Muscle of leg (tissue), 3 donors: ENCODE measurements at regions not wholly inside any gene's neighbourhood (a gene's known extent, or its start where the extent isn't known, plus 50 kb on each side); places are given as distances from the start of the nearest gene placed in this dataset.
A peak's percentile ranks its signal among the peaks of the same experiment; 100 is the strongest.

Source experiments
- DNase-seq: peaks from one replicate; pipeline ENCODE4 v3.0.0; 2013
- H3K27ac ChIP-seq: one replicate; pipeline ENCODE4 v1.5.1; 2013; ENCODE audit warnings: mild to moderate bottlenecking, low read length, control low read depth
- H3K27me3 ChIP-seq: one replicate; pipeline ENCODE4 v1.6.1; 2013; ENCODE audit warnings: low read length; ENCODE audit not compliant: control insufficient read depth, insufficient read depth
- H3K36me3 ChIP-seq: one replicate; pipeline ENCODE4 v1.6.1; 2013; ENCODE audit warnings: low read length; ENCODE audit not compliant: control insufficient read depth, insufficient read depth
- H3K4me1 ChIP-seq: one replicate; pipeline ENCODE4 v1.6.1; 2013; ENCODE audit warnings: low read length; ENCODE audit not compliant: control insufficient read depth, insufficient read depth
- H3K4me3 ChIP-seq: one replicate; pipeline ENCODE4 v1.5.1; 2013; ENCODE audit warnings: low read length, control low read depth
- H3K9me3 ChIP-seq: replicated peaks from 2 replicates; pipeline ENCODE4 v1.6.1; 2013; ENCODE audit warnings: low read depth, low read length; ENCODE audit not compliant: control insufficient read depth
- WGBS: methylation state at CpG from one replicate; pipeline ENCODE4 v1.1.5; 2013; ENCODE audit warnings: missing lambda C conversion rate; ENCODE audit not compliant: insufficient coverage; 5-methylcytosine and 5-hydroxymethylcytosine counted together

- no peak for DNase-seq
- no CpG with 5 or more reads among the region's 1 CpG for WGBS
- Histone ChIP-seq H3K9me3 (no peaks in the 10 kb centered on the region), H3K4me1 (no peaks in the 10 kb centered on the region), H3K27me3 (peaks cover 4% of the 10 kb centered on the region), H3K27ac (no peak overlapping the region), H3K36me3 (no peaks in the 10 kb centered on the region), H3K4me3 (no peak overlapping the region)
Observed at GRCh38 chr5:42900734-42901133, 89.0 kb upstream of the SELENOP start.

- H3K27me3 ChIP-seq = no peaks in the 10 kb centered on the region
- no peaks in the 10 kb centered on the region for H3K9me3 ChIP-seq
- DNase-seq = no peak
- no peak overlapping the region for H3K27ac ChIP-seq
- no peaks in the 10 kb centered on the region for H3K36me3 ChIP-seq
- H3K4me1 ChIP-seq = no peaks in the 10 kb centered on the region
- no peak overlapping the region for H3K4me3 ChIP-seq
- 81% methylated on average over 14 of the region's 14 CpGs for WGBS
Observed at GRCh38 chr5:42898760-42899159, 87.1 kb upstream of the SELENOP start.

- DNase-seq = no peak
- Histone ChIP-seq H3K27me3 (no peaks in the 10 kb centered on the region), H3K9me3 (no peaks in the 10 kb centered on the region), H3K27ac (no peak overlapping the region), H3K36me3 (no peaks in the 10 kb centered on the region), H3K4me1 (no peaks in the 10 kb centered on the region), H3K4me3 (no peak overlapping the region)
- 93% methylated on average over 2 of the region's 3 CpGs for WGBS
Observed at GRCh38 chr5:42896523-42896922, 84.8 kb upstream of the SELENOP start.

GRCh38 chr5:42894057-42894456, 82.4 kb upstream of the SELENOP start:
- Histone ChIP-seq H3K27ac (no peak overlapping the region), H3K27me3 (no peaks in the 10 kb centered on the region), H3K9me3 (no peaks in the 10 kb centered on the region), H3K4me3 (no peak overlapping the region), H3K36me3 (no peaks in the 10 kb centered on the region), H3K4me1 (no peaks in the 10 kb centered on the region)
- 48% methylated on average over 20 of the region's 20 CpGs for WGBS
- no peak for DNase-seq

GRCh38 chr5:42889311-42889933, 77.7 kb upstream of the SELENOP start:
- WGBS = no CpG with 5 or more reads among the region's 4 CpGs
- Histone ChIP-seq H3K4me3 (no peak overlapping the region), H3K9me3 (no peaks in the 10 kb centered on the region), H3K4me1 (no peaks in the 10 kb centered on the region), H3K36me3 (no peaks in the 10 kb centered on the region), H3K27me3 (no peaks in the 10 kb centered on the region), H3K27ac (no peak overlapping the region)
- peak; percentile 84 for DNase-seq

- 61% methylated on average over 5 of the region's 7 CpGs for whole genome bisulfite sequencing
- DNase-seq = no peak
- Histone ChIP-seq H3K4me3 (no peak overlapping the region), H3K4me1 (no peaks in the 10 kb centered on the region), H3K27me3 (no peaks in the 10 kb centered on the region), H3K36me3 (no peaks in the 10 kb centered on the region), H3K27ac (no peak overlapping the region), H3K9me3 (no peaks in the 10 kb centered on the region)
Observed at GRCh38 chr5:42888771-42889170, 77.1 kb upstream of the SELENOP start.

- no CpG with 5 or more reads among the region's 1 CpG for WGBS
- H3K4me3 ChIP-seq = no peak overlapping the region
- no peak for DNase-seq
- no peaks in the 10 kb centered on the region for H3K36me3 ChIP-seq
- H3K27me3 ChIP-seq = no peaks in the 10 kb centered on the region
- no peaks in the 10 kb centered on the region for H3K4me1 ChIP-seq
- H3K9me3 ChIP-seq = no peaks in the 10 kb centered on the region
- H3K27ac ChIP-seq = no peak overlapping the region
Observed at GRCh38 chr5:42887575-42887974, 75.9 kb upstream of the SELENOP start.

- Histone ChIP-seq H3K4me3 (no peak overlapping the region), H3K9me3 (no peaks in the 10 kb centered on the region), H3K27me3 (no peaks in the 10 kb centered on the region), H3K36me3 (no peaks in the 10 kb centered on the region), H3K4me1 (no peaks in the 10 kb centered on the region), H3K27ac (no peak overlapping the region)
- WGBS = 76% methylated on average over 5 of the region's 6 CpGs
- DNase-seq = peak; percentile 15
Observed at GRCh38 chr5:42887097-42887496, 75.4 kb upstream of the SELENOP start.

- Histone ChIP-seq H3K36me3 (no peaks in the 10 kb centered on the region), H3K4me3 (no peak overlapping the region), H3K27ac (no peak overlapping the region), H3K4me1 (no peaks in the 10 kb centered on the region), H3K9me3 (no peaks in the 10 kb centered on the region), H3K27me3 (no peaks in the 10 kb centered on the region)
- DNase-seq = peak; percentile 36
- WGBS = no CpG with 5 or more reads among the region's 1 CpG
Observed at GRCh38 chr5:42886635-42887034, 74.9 kb upstream of the SELENOP start.

- DNase-seq = no peak
- no peak overlapping the region for H3K4me3 ChIP-seq
- H3K4me1 ChIP-seq = no peaks in the 10 kb centered on the region
- H3K27ac ChIP-seq = no peak overlapping the region
- H3K27me3 ChIP-seq = no peaks in the 10 kb centered on the region
- H3K9me3 ChIP-seq = no peaks in the 10 kb centered on the region
- WGBS = 60% methylated on average over 1 of the region's 1 CpG
- H3K36me3 ChIP-seq = no peaks in the 10 kb centered on the region
Observed at GRCh38 chr5:42884326-42884725, 72.6 kb upstream of the SELENOP start.
